ENCODE measurements at regions not wholly inside any gene's neighbourhood (a gene's known extent, or its start where the extent isn't known, plus 50 kb on each side); places are given as distances from the start of the nearest gene placed in this dataset.
"Not testable (repeated sequence)": the region's sequence is repeated elsewhere in the genome, so short reads cannot be mapped to it uniquely, and the experiment has no call there.

- not testable (repeated sequence) for DNase-seq (ENCODE audit: low read depth in 2 of 2)
Observed at GRCh38 chr20:30585244-30585796, 672.1 kb upstream of the DEFB115 start.

DNA sequence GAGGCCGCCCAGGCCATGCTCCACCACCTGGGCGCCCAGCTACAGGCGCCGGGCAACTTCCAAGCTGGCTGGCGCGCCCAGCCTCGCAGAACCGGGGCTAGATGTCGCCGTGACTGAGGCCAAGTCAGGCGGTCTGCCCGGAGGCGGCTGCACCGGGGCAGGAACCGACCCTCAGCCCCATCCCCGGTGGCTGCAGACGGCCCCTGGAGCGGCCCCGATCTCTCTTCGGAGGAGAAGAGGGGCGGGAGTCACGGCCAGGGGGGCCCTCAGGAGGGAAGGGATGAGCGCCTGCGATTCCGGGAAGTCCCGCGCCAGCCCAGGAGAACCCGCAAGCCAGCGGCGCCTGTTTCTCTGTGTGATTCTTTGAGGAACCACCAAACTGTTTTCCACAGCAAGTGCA, 671.3 kb upstream of the DEFB115 start:
- DNase-seq (ENCODE audit: low read depth in 2 of 2): not testable (repeated sequence)

GRCh38 chr20:30593572-30593971, 663.9 kb upstream of the DEFB115 start:
- no peak for DNase-seq (ENCODE audit: low read depth in 2 of 2)

GRCh38 chr20:30594112-30594511, 663.4 kb upstream of the DEFB115 start:
- no peak for DNase-seq (ENCODE audit: low read depth in 2 of 2)

- no peak for DNase-seq (ENCODE audit: low read depth in 2 of 2)
Observed at GRCh38 chr20:30595698-30596097, 661.8 kb upstream of the DEFB115 start.

GRCh38 chr20:30597429-30597828, 660.0 kb upstream of the DEFB115 start:
- not testable (repeated sequence) for DNase-seq (ENCODE audit: low read depth in 2 of 2)

- no peak for DNase-seq (ENCODE audit: low read depth in 2 of 2)
Observed at GRCh38 chr20:30598460-30599230, 658.8 kb upstream of the DEFB115 start.

DNA sequence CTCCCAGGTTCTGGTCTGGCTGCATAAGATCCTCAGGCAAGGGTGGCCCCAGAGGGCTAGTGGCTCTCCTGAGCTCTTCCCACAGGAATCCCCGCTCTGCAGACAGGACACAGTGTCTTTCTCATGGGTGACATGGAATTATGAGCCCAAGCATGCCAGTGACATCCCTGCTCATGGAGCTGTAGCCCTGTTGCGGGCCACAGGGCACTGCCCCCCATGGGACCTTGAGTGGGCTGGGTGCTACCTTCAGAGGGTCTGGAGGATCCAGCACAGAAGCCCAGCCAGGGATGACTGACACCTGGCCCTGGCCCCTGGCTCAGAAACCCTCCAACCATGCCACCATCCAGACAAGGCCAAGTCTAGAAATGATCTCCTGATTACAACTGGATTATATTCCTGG, 657.5 kb upstream of the DEFB115 start:
- DNase-seq (ENCODE audit: low read depth in 2 of 2): no peak

- no peak for DNase-seq (ENCODE audit: low read depth in 2 of 2)
Observed at GRCh38 chr20:30601974-30602373, 655.5 kb upstream of the DEFB115 start.

GRCh38 chr20:30602424-30602823, 655.0 kb upstream of the DEFB115 start:
- DNase-seq (ENCODE audit: low read depth in 2 of 2): no peak

DNA sequence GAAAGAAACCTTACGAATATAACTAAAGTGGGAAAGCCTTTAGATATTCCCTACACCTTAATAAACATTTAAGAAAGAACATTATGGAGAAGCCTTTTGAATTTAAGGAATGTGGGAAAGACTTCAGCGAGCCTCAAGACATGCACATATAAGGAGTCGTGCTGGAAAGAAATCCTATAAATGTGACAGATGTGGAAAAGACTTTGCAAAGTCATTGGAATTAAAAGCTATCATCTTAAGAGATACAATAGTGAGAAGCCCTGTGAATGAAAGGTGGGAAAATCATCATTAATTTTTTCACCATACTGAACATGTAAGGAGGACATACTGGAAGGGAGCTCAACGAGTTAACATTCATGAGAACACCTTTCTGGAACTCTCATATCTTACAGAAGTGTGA, 650.5 kb upstream of the DEFB115 start:
- DNase-seq (ENCODE audit: low read depth in 2 of 2): no peak

DNA sequence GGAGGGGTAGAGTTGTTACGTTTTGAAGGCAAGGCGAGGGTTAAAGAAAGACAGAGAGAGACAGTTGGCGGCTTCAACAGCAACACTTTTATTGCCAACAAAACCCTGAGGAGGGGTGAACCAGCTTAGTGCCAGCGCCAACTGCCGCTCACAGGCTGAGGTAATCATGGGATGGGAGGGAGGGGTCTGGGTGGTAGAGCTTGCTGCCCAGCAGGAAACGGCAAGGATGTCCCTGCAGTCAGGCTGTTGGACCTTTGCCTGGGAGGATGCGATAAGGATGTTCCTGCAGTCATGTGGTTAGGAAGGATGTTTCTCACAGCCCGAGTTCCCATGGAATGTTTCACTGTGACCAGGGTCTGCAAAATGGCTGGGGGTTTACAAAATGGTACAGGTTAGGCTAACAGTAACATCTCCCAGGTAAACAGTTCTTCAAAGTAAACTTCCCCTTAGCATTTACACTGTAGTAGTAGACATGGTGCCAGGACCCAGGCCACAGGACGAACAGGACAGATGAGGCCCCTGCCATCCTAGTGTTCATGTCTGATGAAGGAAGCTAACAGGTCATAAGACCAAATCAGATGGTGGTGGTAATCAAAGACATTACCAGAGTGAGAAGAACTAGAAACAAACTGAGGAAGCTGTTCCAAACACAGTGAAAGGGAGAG, 647.3 kb upstream of the DEFB115 start:
- DNase-seq (ENCODE audit: low read depth in 2 of 2): peak in 1 of 2 donors; percentile 75

- DNase-seq (ENCODE audit: low read depth in 2 of 2): no peak
Observed at GRCh38 chr20:30610751-30611150, 646.7 kb upstream of the DEFB115 start.

GRCh38 chr20:30611239-30611984, 646.1 kb upstream of the DEFB115 start:
- peak in 1 of 2 donors; percentile 11 for DNase-seq (ENCODE audit: low read depth in 2 of 2)

GRCh38 chr20:30612344-30612743, 645.1 kb upstream of the DEFB115 start:
- no peak for DNase-seq (ENCODE audit: low read depth in 2 of 2)

GRCh38 chr20:30621346-30621745, 636.1 kb upstream of the DEFB115 start:
- DNase-seq (ENCODE audit: low read depth in 2 of 2): not testable (repeated sequence)

DNA sequence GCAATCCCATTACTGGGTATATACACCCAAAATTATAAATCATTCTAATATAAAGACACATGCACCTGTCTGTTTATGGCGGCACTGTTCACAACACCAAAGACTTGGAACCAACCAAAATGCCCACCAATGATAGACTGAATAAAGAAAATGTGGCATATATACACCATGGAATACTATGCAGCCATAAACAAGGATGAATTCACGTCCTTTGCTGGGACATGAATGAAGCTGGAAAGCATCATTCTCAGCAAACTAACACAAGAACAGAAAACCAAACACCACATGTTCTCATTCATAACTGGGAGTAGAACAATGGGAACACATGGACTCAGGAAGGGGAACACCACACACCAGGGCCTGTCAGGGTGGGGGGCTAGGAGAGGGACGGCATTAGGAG, 633.2 kb upstream of the DEFB115 start:
- not testable (repeated sequence) for DNase-seq (ENCODE audit: low read depth in 2 of 2)

GRCh38 chr20:30629376-30629775, 628.1 kb upstream of the DEFB115 start:
- not testable (repeated sequence) for DNase-seq (ENCODE audit: low read depth in 2 of 2)

DNA sequence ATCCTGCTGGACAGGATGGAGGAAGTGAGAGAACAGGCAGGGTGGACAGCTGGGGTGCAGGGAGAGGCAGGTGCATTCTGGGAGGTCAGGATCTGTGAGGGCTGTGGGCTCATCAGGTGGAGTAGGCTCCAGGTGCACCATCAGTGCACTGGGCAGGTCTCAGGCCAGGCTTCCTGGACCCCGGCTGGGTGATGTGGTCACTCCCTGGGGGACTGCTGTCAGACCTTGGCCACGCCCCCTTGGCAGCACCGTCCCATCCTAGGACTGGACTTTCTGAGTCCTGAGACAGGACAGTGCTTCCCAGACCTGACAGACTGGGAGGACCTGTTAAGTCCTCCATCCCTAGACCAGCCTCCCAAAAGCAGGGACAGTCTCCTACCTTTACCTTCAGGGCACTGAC, 626.7 kb upstream of the DEFB115 start:
- no peak for DNase-seq (ENCODE audit: low read depth in 2 of 2)

DNA sequence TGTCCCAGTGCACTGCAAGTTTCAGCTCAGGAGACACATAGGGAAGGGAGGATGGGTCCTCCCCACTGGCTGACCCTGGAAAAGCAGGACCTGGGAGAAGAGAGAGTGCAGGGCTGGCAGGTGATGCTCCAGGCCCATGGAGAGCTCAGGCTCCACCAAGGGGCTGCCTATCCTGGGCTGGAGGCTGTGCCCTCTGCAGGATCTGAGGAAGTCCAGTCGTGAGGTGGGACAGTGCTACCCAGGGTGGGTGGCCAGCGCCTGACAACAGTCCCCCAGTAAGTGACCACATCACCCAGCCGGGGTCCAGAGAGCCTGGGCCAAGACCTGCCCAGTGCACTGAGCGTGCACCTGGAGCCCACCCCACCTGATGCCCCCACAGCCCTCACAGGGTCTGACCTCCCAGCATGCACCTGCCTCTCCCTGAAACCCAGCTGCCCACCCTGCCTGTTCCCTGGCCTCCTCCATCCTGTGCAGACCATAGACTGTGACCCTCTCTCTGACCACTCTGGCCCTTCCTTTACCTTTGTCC, 626.1 kb upstream of the DEFB115 start:
- DNase-seq (ENCODE audit: low read depth in 2 of 2): not testable (repeated sequence)

DNA sequence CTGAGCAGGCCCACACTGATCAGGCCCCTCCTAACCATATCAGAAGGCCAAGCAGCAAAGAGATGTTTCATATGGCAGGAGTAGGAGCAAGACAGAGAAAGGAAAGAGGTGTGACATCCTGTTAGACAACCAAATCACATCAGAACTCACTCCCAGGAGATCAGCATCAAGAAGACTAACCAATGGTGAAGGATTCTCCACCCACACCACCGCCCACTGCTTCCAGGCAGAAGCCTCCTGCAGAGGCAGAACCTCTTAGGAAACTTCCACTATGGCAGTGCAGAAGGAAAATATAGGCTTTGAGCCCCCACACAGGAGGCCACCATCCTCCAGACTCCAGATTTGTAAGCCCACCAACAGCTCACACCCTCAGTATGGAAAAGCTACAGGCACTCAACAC, 624.7 kb upstream of the DEFB115 start:
- DNase-seq (ENCODE audit: low read depth in 2 of 2): not testable (repeated sequence)

GRCh38 chr20:30641522-30641921, 615.9 kb upstream of the DEFB115 start:
- not testable (repeated sequence) for DNase-seq (ENCODE audit: low read depth in 2 of 2)
